GM19025 (cell line): ENCODE measurements at regions not wholly inside any gene's neighbourhood (a gene's known extent, or its start where the extent isn't known, plus 50 kb on each side); places are given as distances from the start of the nearest gene placed in this dataset.
"Not testable (repeated sequence)": the region's sequence is repeated elsewhere in the genome, so short reads cannot be mapped to it uniquely, and the experiment has no call there.

Experiments used
- ATAC-seq: cut with Tn5 transposase; IDR thresholded peaks from one replicate; pipeline ENCODE4 v1.9.1; 2021; ENCODE audit warnings: mild to moderate bottlenecking, low read depth, moderate library complexity; ENCODE audit not compliant: unreplicated experiment

DNA sequence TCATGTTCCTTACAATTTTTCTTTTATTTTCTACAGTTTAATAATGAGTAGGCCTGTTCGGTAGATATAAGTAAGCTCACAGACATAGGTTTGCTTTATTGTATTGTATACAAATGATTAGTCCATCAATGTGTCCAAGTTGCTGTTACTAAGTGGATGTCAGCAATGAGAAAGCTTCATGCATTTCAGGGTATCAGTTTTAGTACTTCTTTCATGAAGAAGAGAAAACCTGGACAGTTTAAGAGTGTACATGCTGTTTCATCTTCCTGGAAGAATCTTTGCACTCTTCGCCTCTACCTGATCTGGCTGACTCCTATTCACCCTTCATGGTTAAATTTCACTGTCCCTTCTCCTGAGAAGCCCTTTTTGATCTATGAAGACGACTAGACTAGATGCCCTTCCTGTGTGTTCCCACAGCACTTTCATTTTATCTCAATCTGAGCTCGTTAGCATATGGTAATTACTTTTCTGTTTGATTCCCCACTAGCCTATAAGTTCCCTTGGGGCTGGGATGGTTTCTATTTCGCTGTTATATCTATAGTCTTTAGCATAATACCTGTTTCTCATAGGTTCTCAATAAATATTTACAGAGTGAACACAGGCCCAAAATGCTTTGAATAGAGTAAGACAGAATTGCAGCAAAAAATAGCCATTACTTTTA, 70.7 kb downstream of the CETN3 start:
- peak; percentile 94 for ATAC-seq

DNA sequence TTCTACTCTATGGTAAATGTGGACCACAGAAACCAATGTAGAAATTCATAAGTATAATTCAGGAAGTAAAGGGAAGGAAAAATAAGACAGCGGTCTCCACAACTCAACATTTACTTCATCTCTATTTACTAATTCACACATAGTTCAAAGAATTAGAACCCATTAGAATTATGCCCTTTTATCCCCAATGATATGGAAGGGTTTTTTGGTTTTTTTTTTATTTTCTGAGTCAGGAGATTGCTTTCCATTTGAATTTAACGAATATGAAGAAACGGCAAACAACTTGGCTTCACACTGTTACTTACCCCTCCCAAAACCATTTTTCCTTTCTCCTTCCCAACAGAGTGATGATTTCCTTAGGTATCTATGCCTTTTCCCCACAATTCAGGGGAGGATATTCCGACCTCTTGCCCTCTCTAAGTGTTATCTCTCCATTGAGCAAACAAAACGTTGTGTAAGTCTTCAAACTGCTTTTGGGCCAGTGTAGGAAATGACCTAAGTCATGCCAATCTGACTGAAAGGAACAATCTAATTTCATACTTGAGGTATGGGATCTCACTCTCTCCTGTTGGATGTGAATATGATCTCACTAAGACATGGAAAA, 72.0 kb downstream of the CETN3 start:
- ATAC-seq: no peak

DNA sequence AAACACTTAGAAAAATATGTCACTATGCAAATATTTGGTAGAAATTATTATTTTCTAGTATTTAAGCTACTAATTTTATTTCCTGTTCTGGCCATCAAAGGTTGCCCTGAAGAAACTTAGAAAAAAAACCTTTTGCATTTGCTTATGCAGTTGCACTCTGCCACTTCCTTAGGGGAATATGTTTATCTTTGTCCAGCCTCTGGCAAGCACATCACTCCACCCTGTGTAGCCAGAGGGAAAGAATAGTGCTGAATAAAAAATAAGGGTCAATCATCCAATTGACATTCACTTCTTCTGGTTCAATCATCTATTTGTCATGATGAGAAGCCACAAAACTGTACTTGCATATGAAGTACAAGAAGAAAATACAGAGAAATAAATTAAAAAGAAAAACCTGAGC, 72.8 kb downstream of the CETN3 start:
- no peak for ATAC-seq

DNA sequence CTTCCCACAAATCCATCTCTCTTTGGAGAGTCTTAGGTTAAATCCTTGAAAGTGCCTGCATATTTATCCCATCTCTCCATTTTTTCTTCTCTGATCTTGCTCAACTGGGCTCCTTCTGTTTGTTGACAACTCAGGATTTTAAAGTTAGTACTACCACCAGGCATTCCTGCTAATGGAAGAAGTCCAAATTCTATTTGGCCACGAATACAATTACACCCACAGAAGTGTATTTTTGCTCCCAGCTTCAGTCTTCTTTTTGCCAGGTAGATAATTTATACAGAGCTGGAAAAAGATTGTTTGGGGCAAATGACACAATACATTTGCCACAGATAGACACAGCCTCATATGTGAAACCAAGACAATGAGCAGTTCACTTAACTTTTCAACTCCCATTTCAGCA, 74.8 kb downstream of the CETN3 start:
- no peak for ATAC-seq

DNA sequence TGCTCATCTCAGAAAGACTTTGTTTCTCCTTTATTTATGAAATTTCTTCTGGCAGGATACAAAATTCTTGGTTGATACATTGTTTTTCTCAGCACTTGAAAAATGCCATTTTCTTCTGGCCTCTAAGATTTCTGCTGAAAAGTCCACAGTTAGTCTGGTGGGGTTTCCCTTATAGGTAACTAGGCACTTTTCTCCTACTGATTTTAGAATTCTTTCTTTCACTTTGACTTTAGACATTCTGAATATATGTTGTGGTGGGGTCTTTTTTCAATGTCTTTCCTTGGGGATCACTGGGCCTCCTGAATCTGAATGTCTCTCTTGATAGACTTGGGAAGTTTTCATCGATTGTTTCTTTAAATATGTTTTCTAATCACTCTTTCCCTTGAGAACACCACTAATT, 79.6 kb downstream of the CETN3 start:
- ATAC-seq: no peak

- ATAC-seq: no peak
Observed at GRCh38 chr5:90326995-90327394, 82.6 kb downstream of the CETN3 start.

- ATAC-seq: no peak
Observed at GRCh38 chr5:90325093-90325492, 84.5 kb downstream of the CETN3 start.

DNA sequence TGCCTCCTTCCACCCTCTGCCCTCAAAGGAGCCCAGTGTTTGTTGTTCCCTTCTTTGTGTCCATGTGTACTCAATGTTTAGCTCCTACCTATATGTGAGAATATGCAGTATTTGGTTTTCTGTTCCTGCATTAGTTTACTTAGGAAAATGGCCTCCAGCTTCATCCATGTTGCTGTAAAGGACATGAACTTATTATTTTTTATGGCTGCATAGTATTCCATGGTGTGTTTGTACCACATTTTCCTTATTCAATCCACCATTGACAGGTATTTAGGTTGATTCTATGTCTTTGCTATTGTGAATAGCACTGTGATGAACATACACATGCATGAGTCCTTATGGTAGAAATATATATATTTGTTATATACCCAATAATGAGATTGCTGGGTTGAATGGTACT, 89.2 kb downstream of the CETN3 start:
- ATAC-seq: not testable (repeated sequence)

GRCh38 chr5:90312027-90312426, 97.5 kb downstream of the CETN3 start:
- ATAC-seq: no peak

GRCh38 chr5:90311401-90311800, 98.2 kb downstream of the CETN3 start:
- ATAC-seq: no peak

DNA sequence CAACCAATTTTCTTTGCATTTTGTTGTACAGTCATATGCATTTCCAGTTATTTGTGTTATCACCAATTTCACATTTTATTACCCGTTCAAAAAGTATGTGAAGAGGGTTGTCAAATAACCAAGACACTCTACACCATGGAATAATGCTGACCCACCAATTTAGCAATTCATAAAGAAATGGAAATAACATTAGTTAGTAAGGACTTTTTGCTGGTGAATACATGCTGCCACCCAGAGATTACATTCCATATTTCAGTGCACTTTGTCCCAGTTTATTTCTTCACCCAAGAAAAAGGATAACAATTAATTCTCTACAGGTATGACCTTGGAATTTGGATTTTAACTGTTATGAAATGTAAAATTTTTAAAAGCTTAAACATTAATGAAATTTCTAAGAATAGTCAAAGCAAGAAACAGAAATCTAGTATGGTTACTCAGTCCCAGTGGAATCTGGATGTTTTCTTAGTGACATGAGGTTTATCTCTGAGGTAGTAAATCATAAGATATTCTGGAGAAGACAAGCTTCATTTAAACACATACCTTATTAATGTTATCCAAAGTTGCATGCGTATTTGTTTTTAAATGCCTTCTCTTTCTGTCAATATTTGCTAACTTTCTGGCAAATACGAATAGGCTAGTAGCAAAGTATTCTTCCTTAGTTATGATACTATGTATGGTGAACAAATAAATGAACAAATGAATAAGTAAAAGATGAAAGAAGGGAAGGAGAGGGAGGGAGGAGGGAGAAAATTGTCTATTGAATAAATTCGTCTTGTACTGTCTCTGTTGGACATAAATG, 100.6 kb downstream of the CETN3 start:
- ATAC-seq: no peak

DNA sequence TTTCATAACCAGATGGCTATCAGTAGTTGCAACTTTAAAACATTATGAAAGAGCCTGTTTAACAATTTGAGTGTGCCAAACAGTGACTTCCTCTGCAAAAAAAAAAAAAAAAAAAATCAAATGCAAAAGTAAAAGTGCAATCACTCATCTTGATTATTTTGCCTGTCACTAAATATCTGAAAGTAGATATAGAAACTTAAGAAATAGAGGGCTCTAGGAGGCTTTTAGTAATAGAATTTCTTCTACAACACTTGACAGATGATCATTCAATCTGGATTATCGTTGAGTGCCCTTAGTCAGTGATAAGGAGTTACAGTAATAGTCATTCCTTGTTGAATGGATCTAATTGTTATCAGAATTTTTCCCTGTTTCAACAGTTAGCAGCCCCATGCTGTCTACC, 101.8 kb downstream of the CETN3 start:
- ATAC-seq: no peak

DNA sequence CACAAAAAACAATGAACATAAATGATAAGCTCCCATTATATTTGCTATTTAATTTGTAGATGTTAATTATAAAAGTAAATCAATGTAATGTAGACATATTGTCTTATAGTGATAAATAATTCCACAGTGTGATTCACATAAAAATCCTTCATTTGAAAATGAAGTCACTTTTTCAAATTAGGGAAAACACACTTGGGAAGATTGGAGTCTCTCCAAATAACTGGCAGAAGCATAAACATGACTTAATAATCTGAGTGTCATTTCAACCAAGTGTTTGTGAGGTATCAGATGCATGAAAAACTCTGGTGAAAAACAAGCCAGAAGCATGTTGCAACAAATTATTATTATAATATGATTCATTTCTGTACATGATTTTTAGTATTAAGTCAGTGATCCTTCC, 102.2 kb downstream of the CETN3 start:
- ATAC-seq: no peak

- no peak for ATAC-seq
Observed at GRCh38 chr5:90306613-90307012, 102.9 kb downstream of the CETN3 start.

DNA sequence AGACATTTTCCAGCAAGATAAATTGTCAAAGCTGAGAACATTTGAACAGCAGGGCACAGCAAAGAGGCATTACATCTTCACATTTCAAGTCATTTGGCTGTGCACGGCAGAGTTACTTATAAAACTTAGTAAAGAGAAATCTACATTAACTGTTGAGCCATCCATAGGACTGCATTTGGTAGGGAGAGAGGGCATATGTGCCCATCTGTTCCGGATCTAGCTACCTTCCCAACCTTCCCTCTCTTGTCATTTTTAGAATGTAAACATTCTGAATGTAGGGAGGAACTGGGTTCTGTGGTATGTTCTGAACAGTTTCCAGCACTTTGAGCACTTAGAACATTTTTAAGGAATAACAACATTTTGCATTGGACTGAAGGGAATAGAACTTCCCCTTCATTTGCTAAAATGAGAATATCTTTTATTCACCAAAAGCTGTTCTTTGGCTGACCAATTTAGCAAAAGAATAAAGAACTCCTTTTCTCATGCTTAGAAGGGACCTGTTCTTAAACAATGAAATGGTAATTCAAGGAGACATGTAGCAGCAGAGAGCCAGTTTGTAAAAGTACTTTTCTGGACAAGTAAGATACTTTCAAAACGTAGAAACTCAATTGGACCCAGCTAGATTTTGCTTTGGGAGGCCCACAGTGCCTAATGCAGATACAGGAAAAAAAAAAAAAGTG, 104.4 kb downstream of the CETN3 start:
- no peak for ATAC-seq

DNA sequence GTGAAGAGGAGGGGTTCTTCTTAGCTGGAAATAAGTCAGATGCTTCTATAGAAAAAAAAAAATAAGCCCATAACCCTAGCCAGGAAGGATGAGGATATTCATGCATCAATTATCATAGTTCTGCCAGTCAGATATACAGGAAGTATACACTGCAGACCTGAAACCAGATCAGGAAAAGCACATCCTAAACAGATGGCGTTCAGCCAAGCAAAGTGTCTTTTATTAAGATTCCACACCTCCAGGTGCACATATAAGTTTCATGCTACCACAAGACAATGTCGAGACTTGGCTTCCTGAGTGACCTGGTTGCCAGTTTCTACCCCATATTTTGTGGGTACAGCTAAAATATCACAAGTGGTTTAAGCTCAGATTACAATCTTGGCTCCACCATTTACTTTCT, 108.3 kb downstream of the CETN3 start:
- no peak for ATAC-seq

DNA sequence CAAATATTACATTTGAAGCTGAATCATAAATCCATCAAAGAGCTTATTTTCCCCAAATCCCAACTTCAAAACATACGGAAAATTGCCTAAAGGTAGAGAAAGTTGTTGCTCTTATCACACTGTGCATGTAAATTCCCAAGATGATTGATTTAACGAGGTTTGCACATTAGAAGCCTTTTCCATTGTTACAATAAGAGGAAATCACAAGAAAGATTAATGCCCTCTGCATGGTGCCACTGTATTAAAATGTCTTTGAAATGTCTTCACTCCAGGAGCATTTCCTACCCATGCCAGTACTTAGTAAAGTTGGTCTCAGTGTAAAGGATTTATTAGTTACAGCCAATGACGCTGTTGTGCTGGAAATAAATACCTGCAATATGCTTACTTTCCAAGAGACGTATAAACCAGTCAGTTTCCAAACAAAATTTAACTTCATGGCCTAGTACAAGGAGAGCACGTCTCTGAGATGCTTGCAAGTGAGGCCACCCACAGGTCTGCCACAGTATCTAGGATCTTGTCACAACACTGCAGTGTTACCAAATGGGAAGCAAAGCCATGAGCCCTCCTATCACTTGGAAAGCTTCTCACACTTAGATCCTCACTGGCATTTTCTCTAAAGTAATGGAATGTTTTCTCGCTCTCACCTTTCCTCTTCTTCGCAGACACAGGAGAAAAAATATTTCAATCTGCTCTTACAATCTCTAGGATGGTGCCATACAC, 112.4 kb downstream of the CETN3 start:
- no peak for ATAC-seq

GRCh38 chr5:90294604-90295003, 115.0 kb downstream of the CETN3 start:
- ATAC-seq: no peak

- no peak for ATAC-seq
Observed at GRCh38 chr5:90293931-90294330, 115.6 kb downstream of the CETN3 start.

DNA sequence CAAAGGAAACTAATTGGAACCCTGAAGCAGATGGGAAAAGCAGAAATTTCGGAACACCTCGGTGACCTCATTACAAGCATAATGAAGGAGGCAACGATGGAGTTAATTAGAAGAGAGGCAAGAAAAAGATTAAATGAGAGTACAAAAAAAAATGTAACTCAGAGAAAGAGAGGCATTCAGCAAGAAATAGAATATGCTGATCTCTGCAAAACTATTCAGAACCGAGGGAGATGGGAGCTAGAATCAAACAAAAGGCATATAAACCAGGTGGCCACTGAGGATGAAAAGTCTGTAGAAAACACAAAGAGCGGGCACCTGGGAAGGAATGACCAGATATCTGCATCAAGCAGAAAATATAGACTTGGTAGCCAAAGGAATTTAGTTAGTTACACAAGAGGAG, 118.9 kb downstream of the CETN3 start:
- no peak for ATAC-seq

DNA sequence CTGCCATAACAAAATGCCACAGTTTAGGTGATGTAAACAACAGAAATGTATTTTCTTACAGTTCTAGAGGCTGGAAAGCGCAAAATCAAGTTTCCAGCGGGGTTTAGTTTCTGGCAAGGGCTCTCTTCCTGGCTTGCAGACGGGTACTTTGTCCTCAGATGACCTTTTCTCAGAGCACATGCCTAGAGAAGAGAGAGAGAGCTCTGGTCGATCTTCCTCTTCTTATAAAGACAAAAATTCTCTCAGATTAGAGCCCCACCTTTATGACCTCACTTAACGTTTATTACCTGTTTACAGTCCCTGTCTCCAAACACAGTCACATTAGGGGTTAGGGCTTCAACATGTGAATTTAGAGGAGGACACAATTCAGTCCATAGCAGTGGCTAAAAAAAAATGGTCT, 119.7 kb downstream of the CETN3 start:
- ATAC-seq: no peak
